Panc1 (cell line): ENCODE measurements at regions not wholly inside any gene's neighbourhood (a gene's known extent, or its start where the extent isn't known, plus 50 kb on each side); places are given as distances from the start of the nearest gene placed in this dataset.

Source experiments
- CTCF ChIP-seq: fragments of 450-650 bp; IDR thresholded peaks from 2 replicates; pipeline ENCODE4 v1.5.1; 2017; ENCODE audit warnings: mild to moderate bottlenecking
- POLR2AphosphoS5 ChIP-seq: IDR thresholded peaks from 2 replicates; pipeline ENCODE4 v1.6.1; 2012; ENCODE audit warnings: mild to moderate bottlenecking, low read depth, low read length, moderate library complexity
- REST ChIP-seq, 2 experiments: IDR thresholded peaks; 2 replicates each; pipeline ENCODE4 v1.6.1; 2011 to 2012; ENCODE audit warnings: low read depth in 2 of 2, control low read depth in 1 of 2, low read length in 1 of 2, mild to moderate bottlenecking in 1 of 2, moderate library complexity in 1 of 2; ENCODE audit not compliant: insufficient read depth in 1 of 2
- SIN3A ChIP-seq: IDR thresholded peaks from 2 replicates; pipeline ENCODE4 v1.6.1; 2012; ENCODE audit warnings: low read depth, mild to moderate bottlenecking, low read length, moderate library complexity, borderline replicate concordance; ENCODE audit not compliant: insufficient read depth
- TCF7L2 ChIP-seq: IDR thresholded peaks from 2 replicates; pipeline ENCODE4 v1.6.1; 2011; ENCODE audit warnings: mild to moderate bottlenecking, low read depth, low read length, inconsistent platforms

GRCh38 chr1:38551318-38552307 lies 308.0 kb downstream of the RRAGC start:
- TF ChIP-seq POLR2AphosphoS5 = no peak
- no peak for TF ChIP-seq CTCF
- no peak for TF ChIP-seq REST (IDR thresholded peaks at IDR 0.05; ENCODE audit: insufficient read depth in 1 of 2, low read depth in 2 of 2, low read length in 1 of 2)
- no peak for TF ChIP-seq SIN3A
- TF ChIP-seq TCF7L2 = no peak
